HCT116 (cell line): ENCODE measurements at regions not wholly inside any gene's neighbourhood (a gene's known extent, or its start where the extent isn't known, plus 50 kb on each side); places are given as distances from the start of the nearest gene placed in this dataset.

Source experiments
- ATAC-seq: fragments of 200-7000 bp; cut with Tn5 transposase; 2 replicates; pipeline ENCODE4 v1.9.1; 2020; ENCODE audit warnings: mild to moderate bottlenecking, moderate library complexity
- BruUV-seq: library from RNA; stranded (reverse); fragments of 400-500 nt; replicated peaks from 2 replicates; lab custom pipeline; 2021; lab: Mats Ljungman, UMichigan
- CTCF ChIA-PET: fragments of 300-600 bp; sonication (Branson Sonifier 250); formaldehyde crosslinking; loops from one replicate; lab custom pipeline; 2021; ENCODE audit warnings: antibody characterized with exemption; lab: Charles Lee
- POLR2A ChIA-PET: fragments of 300-600, 350-600 bp; sonication (Branson Sonifier 250); formaldehyde crosslinking; loops from one replicate; lab custom pipeline; 2021; ENCODE audit warnings: antibody characterized with exemption; lab: Charles Lee
- RAD21 ChIA-PET, 2 experiments: fragments of 300-600 bp; sonication (Branson Sonifier 250); formaldehyde crosslinking; loops; one replicate each; lab custom pipeline; 2023; ENCODE audit warnings: low total read pairs in 2 of 2; ENCODE audit not compliant: uncharacterized antibody in 2 of 2, unreplicated experiment in 2 of 2, low non-redundant PET in 1 of 2; lab: Charles Lee
- DNase-seq: peaks from one replicate; pipeline ENCODE4 v3.0.0-alpha.2; 2010; ENCODE audit warnings: low read depth, low spot score
- H2AFZ ChIP-seq: fragments of 200-600 bp; shearing (Covaris generic), sonication (generic); 2 replicates; pipeline ENCODE4 v1.6.1; 2017; ENCODE audit warnings: low read depth, mixed run types, mixed read lengths, antibody characterized with exemption, low read length; ENCODE audit not compliant: poor library complexity, severe bottlenecking
- H3K27ac ChIP-seq: 2 replicates; pipeline ENCODE4 v1.5.1; 2012; ENCODE audit warnings: low read depth, low read length
- H3K27me3 ChIP-seq: fragments of 200-600 bp; sonication (generic); 2 replicates; pipeline ENCODE4 v1.6.1; 2016; ENCODE audit warnings: mixed run types, low read length, mixed read lengths; ENCODE audit not compliant: insufficient read depth
- H3K36me3 ChIP-seq, 2 experiments: fragments of 200-500 bp in 1 of 2; fragments of 200-600 bp in 1 of 2; sonication (Bioruptor generic) in 1 of 2; sonication (generic) in 1 of 2; 2 replicates each; pipeline versions ENCODE4 v1.5.1 to v1.6.1; 2014 to 2016; ENCODE audit warnings: low read length in 2 of 2, inconsistent platforms in 1 of 2, mixed read lengths in 1 of 2, mixed run types in 1 of 2; ENCODE audit not compliant: insufficient read depth in 2 of 2, control insufficient read depth in 1 of 2
- H3K4me1 ChIP-seq, 2 experiments: fragments of 200-600 bp in 1 of 2; sonication (generic) in 1 of 2; 2 replicates each; pipeline versions ENCODE4 v1.5.1 to v1.6.1; 2012 to 2017; ENCODE audit warnings: low read length in 2 of 2, inconsistent platforms in 1 of 2, mild to moderate bottlenecking in 1 of 2, mixed read lengths in 1 of 2, mixed run types in 1 of 2, moderate library complexity in 1 of 2; ENCODE audit not compliant: insufficient read depth in 2 of 2, control insufficient read depth in 1 of 2
- H3K4me2 ChIP-seq: fragments of 200-600 bp; sonication (generic); 2 replicates; pipeline ENCODE4 v1.6.1; 2017; ENCODE audit warnings: mixed run types, low read length, mixed read lengths
- H3K4me3 ChIP-seq, 2 experiments: fragments of 200-600 bp in 1 of 2; sonication (generic) in 1 of 2; replicated peaks in 1 of 2; 2 replicates each; pipeline ENCODE4 v1.5.1; 2011 to 2016; ENCODE audit warnings: low read length in 2 of 2, control low read depth in 1 of 2, low read depth in 1 of 2, mild to moderate bottlenecking in 1 of 2, mixed read lengths in 1 of 2, mixed run types in 1 of 2
- H3K79me2 ChIP-seq: fragments of 200-600 bp; sonication (generic); 2 replicates; pipeline ENCODE4 v1.6.1; 2017; ENCODE audit warnings: mild to moderate bottlenecking, mixed run types, low read length, moderate library complexity, mixed read lengths; ENCODE audit not compliant: insufficient read depth
- H3K9ac ChIP-seq: fragments of 200-600 bp; sonication (generic); 2 replicates; pipeline ENCODE4 v1.6.1; 2016; ENCODE audit warnings: low read length, mixed read lengths
- H3K9me2 ChIP-seq: fragments of 200-600 bp; sonication (generic), shearing (Covaris generic); 2 replicates; pipeline ENCODE4 v1.6.1; 2017; ENCODE audit warnings: mixed run types, mild to moderate bottlenecking, moderate library complexity; ENCODE audit not compliant: insufficient read depth
- H3K9me3 ChIP-seq, 2 experiments: fragments of 200-500 bp in 1 of 2; fragments of 200-600 bp in 1 of 2; sonication (Bioruptor generic) in 1 of 2; sonication (generic) in 1 of 2; 2 replicates each; pipeline ENCODE4 v1.6.1; 2014 to 2017; ENCODE audit warnings: low read length in 2 of 2, mixed read lengths in 2 of 2, inconsistent platforms in 1 of 2, low read depth in 1 of 2, mild to moderate bottlenecking in 1 of 2, mixed run types in 1 of 2, moderate library complexity in 1 of 2; ENCODE audit not compliant: control insufficient read depth in 1 of 2, insufficient read depth in 1 of 2
- H4K20me1 ChIP-seq: fragments of 200-600 bp; sonication (generic), shearing (Covaris generic); 2 replicates; pipeline ENCODE4 v1.6.1; 2017; ENCODE audit warnings: mixed run types, mild to moderate bottlenecking, moderate library complexity; ENCODE audit not compliant: insufficient read depth
- ATF3 ChIP-seq: IDR thresholded peaks from 2 replicates; pipeline ENCODE4 v1.6.1; 2012
- CBX3 ChIP-seq: IDR thresholded peaks from 2 replicates; pipeline ENCODE4 v1.6.1; 2012; ENCODE audit warnings: low read depth
- CTCF ChIP-seq, 3 experiments: fragments of 200-600 bp in 1 of 3; sonication (generic) in 1 of 3; IDR thresholded peaks in 2 of 3; conservative IDR thresholded peaks in 1 of 3; 2 replicates each; pipeline ENCODE4 v1.5.1; 2012 to 2017; ENCODE audit warnings: low read depth in 2 of 3, low read length in 2 of 3, antibody characterized with exemption in 1 of 3, borderline replicate concordance in 1 of 3, control low read depth in 1 of 3, mild to moderate bottlenecking in 1 of 3, mixed read lengths in 1 of 3, mixed run types in 1 of 3, moderate library complexity in 1 of 3; ENCODE audit not compliant: insufficient read depth in 1 of 3
- EGR1 ChIP-seq: IDR thresholded peaks from 2 replicates; pipeline ENCODE4 v1.6.1; 2012; ENCODE audit warnings: low read depth
- EZH2phosphoT487 ChIP-seq: fragments of 200-600 bp; IDR thresholded peaks from 2 replicates; pipeline ENCODE4 v1.6.1; 2018; ENCODE audit warnings: antibody characterized with exemption, borderline replicate concordance
- JUND ChIP-seq: IDR thresholded peaks from 2 replicates; pipeline ENCODE4 v1.6.1; 2012
- MAX ChIP-seq: IDR thresholded peaks from 2 replicates; pipeline ENCODE4 v1.6.1; 2012
- POLR2A ChIP-seq: IDR thresholded peaks from 2 replicates; pipeline ENCODE4 v1.7.0; 2011; ENCODE audit warnings: borderline replicate concordance; ENCODE audit not compliant: insufficient read depth, insufficient read length; ENCODE audit errors: extremely low read depth
- SIN3A ChIP-seq: IDR thresholded peaks from 2 replicates; pipeline ENCODE4 v1.6.1; 2012; ENCODE audit warnings: low read depth
- SP1 ChIP-seq: IDR thresholded peaks from 2 replicates; pipeline ENCODE4 v1.6.1; 2012; ENCODE audit warnings: low read depth
- SRF ChIP-seq: IDR thresholded peaks from 2 replicates; pipeline ENCODE4 v1.6.1; 2012; ENCODE audit warnings: low read depth
- YY1 ChIP-seq: IDR thresholded peaks from 2 replicates; pipeline ENCODE4 v1.6.1; 2011; ENCODE audit warnings: low read length, low read depth, moderate library complexity, mild to moderate bottlenecking; ENCODE audit not compliant: insufficient replicate concordance; ENCODE audit errors: extremely low read depth
- ZNF274 ChIP-seq: fragments of 200-500 bp; sonication (Bioruptor generic); IDR thresholded peaks from 2 replicates; pipeline ENCODE4 v1.6.1; 2014; ENCODE audit warnings: mild to moderate bottlenecking, low read depth, low read length, inconsistent platforms
- intact Hi-C: fragments of 100-400 bp; cut with micrococcal nuclease; formaldehyde crosslinking; loops from 2 replicates; pipeline ENCODE4 v1.10.0; 2022

- H2AFZ ChIP-seq: no peak overlapping the region
- H3K79me2 ChIP-seq: no peaks in the 10 kb centered on the region
- BruUV-seq: no TSS peak
- ChIA-PET RAD21 (no interaction called here), POLR2A (interaction anchor here (1.0 to 10.3 kb wide), 11 partner anchors 9 to 1786 kb away, joined by 3 to 302 read pairs (median 50); a partner anchor contains a TSS), CTCF (no interaction called here)
- H3K9me3 ChIP-seq: peaks cover 0 to 3% of the 10 kb centered on the region in 2 experiments; a peak in 1 of 4 replicates
- peak overlapping the region; percentile 69 for H3K9ac ChIP-seq
- no peak for DNase-seq
- no peaks in the 10 kb centered on the region for H3K9me2 ChIP-seq
- TF ChIP-seq EGR1: no peak
- no peak for TF ChIP-seq YY1
- no peak for TF ChIP-seq CTCF (IDR thresholded peaks at IDR 0.05 in 2 of 3, conservative IDR thresholded peaks at IDR 0.05 in 1 of 3; ENCODE audit: borderline replicate concordance in 1 of 3, insufficient read depth in 1 of 3, low read depth in 2 of 3, low read length in 2 of 3)
- no peak for TF ChIP-seq JUND
- TF ChIP-seq CBX3: no peak
- no peak for TF ChIP-seq ZNF274
- no peak for TF ChIP-seq EZH2phosphoT487
- TF ChIP-seq POLR2A: no peak
- TF ChIP-seq MAX: no peak
- no peak for TF ChIP-seq SRF
- TF ChIP-seq SIN3A: no peak
- TF ChIP-seq ATF3: no peak
- no peak for TF ChIP-seq SP1
- intact Hi-C loops: loop anchor here (5.0 kb wide), 1 partner anchor 666 kb away; a partner anchor contains a TSS
- peak overlapping the region; percentile 88 for H3K27ac ChIP-seq
- ATAC-seq: no peak
- no peaks in the 10 kb centered on the region for H4K20me1 ChIP-seq
- H3K36me3 ChIP-seq: no peaks in the 10 kb centered on the region
- H3K4me2 ChIP-seq: peak overlapping the region; percentile 71
- H3K4me3 ChIP-seq: peak overlapping the region in 1 of 2 experiments; percentile 52; a peak in 2 of 4 replicates
- H3K4me1 ChIP-seq: peaks cover 36 to 61% of the 10 kb centered on the region in 2 experiments
- no peaks in the 10 kb centered on the region for H3K27me3 ChIP-seq
These were observed 99.2 kb downstream of the OR2B2 start for GRCh38 chr6:27812805-27813492.
